ENCODE measurements at regions not wholly inside any gene's neighbourhood (a gene's known extent, or its start where the extent isn't known, plus 50 kb on each side); places are given as distances from the start of the nearest gene placed in this dataset.

DNA sequence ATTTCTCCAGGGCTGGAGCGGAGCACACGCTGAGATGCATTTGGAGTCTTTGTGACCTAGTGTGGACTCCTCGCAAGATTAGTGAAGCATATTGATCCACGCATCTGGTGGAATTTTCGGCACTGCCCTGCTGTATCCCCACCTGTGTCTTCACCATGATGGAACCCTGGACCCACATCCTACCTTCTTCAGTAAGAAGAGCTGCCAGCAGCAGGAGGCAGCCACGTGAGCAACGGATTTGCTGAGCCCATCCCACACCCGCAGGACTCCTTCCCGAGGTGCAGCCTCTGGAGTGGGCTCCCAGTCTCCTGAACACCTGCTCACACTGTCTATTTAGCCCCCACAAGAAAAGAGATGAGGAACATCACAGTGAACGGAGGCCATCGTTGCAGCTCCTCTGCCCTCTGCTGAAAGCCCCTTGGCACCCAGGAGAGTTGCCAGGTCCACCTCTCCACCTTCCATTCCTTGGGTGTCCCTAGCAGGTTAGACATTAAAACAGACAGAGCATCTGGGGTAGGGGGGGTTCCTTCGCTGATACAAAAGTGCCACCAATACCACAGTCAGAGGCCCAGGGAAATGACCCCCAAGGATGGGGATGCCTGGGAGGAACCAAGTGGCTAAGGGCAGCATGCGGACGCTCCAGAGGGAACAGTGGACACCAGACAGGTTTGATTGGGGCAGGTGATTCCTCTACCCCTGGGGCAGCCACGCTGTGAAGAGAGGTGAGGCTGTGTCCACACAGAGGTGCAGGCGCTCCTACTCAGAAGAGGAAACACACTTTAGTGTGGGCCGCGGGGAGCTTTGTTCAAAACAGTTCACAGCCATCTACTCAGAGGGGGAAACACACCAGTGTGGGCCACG lies 302.8 kb upstream of the SALL3 start:
- TF ChIP-seq FOXP2 (optimal IDR thresholded peaks at IDR 0.05; ENCODE audit: borderline replicate concordance, extremely low read depth, extremely low read length, insufficient read depth) (no peak), POLR2AphosphoS5 (IDR thresholded peaks at IDR 0.05; ENCODE audit: low read depth, low read length) (no peak), SIN3A (IDR thresholded peaks at IDR 0.05; ENCODE audit: borderline replicate concordance, insufficient read depth, low read length) (no peak), TAF1 (IDR thresholded peaks at IDR 0.05; ENCODE audit: borderline replicate concordance, insufficient read depth, low read length) (no peak)
- TF ChIP-seq, protein P1, sequence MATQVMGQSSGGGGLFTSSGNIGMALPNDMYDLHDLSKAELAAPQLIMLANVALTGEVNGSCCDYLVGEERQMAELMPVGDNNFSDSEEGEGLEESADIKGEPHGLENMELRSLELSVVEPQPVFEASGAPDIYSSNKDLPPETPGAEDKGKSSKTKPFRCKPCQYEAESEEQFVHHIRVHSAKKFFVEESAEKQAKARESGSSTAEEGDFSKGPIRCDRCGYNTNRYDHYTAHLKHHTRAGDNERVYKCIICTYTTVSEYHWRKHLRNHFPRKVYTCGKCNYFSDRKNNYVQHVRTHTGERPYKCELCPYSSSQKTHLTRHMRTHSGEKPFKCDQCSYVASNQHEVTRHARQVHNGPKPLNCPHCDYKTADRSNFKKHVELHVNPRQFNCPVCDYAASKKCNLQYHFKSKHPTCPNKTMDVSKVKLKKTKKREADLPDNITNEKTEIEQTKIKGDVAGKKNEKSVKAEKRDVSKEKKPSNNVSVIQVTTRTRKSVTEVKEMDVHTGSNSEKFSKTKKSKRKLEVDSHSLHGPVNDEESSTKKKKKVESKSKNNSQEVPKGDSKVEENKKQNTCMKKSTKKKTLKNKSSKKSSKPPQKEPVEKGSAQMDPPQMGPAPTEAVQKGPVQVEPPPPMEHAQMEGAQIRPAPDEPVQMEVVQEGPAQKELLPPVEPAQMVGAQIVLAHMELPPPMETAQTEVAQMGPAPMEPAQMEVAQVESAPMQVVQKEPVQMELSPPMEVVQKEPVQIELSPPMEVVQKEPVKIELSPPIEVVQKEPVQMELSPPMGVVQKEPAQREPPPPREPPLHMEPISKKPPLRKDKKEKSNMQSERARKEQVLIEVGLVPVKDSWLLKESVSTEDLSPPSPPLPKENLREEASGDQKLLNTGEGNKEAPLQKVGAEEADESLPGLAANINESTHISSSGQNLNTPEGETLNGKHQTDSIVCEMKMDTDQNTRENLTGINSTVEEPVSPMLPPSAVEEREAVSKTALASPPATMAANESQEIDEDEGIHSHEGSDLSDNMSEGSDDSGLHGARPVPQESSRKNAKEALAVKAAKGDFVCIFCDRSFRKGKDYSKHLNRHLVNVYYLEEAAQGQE (IDR thresholded peaks at IDR 0.05; ENCODE audit: insufficient read depth in 1 of 2, low read depth in 2 of 2, low read length in 2 of 2): no peak

DNA sequence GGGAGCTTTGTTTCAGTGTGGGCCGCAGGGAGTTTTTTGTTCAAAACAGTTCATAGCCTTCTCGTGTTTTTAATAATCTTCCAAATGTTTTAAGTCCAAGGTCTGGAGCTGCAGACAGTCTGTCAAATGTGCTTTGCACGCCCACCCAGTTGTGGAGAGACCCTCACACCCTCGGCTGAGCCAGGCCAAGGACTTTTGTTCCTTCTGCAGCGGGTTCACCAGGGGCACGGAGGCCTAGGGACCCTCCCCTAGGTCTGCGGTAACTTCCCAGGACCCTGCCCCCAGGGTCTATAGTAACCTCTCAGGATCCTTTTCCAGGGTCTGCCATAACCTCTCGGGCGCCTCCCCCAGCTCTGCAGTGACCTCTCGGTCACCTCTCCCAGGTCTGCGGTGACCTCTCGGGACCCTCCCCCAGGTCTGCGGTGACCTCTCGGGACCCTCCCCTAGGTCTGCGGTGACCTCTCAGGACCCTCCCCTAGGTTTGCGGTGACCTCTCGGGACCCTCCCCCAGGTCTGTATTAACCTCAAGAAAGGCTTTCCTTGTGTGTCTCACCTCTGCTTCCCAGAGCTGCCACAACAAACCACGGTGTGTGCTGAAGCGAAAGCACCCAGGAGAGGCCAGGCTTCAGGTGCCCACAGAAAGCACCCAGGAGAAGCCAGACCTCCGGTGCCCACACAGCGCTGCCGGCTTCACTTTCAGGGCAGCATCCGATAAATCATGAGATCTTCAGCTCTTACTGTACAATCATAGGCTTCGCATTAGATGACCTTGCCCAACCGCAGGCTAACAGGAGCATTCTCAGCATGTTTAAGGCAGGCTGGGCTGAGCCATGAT lies 301.9 kb upstream of the SALL3 start:
- no peak for TF ChIP-seq TAF1 (IDR thresholded peaks at IDR 0.05; ENCODE audit: borderline replicate concordance, insufficient read depth, low read length)
- TF ChIP-seq POLR2AphosphoS5 (IDR thresholded peaks at IDR 0.05; ENCODE audit: low read depth, low read length): no peak
- no peak for TF ChIP-seq SIN3A (IDR thresholded peaks at IDR 0.05; ENCODE audit: borderline replicate concordance, insufficient read depth, low read length)
- TF ChIP-seq, protein P1 (IDR thresholded peaks at IDR 0.05; ENCODE audit: insufficient read depth in 1 of 2, low read depth in 2 of 2, low read length in 2 of 2): no peak
- no peak for TF ChIP-seq FOXP2 (optimal IDR thresholded peaks at IDR 0.05; ENCODE audit: borderline replicate concordance, extremely low read depth, extremely low read length, insufficient read depth)

DNA sequence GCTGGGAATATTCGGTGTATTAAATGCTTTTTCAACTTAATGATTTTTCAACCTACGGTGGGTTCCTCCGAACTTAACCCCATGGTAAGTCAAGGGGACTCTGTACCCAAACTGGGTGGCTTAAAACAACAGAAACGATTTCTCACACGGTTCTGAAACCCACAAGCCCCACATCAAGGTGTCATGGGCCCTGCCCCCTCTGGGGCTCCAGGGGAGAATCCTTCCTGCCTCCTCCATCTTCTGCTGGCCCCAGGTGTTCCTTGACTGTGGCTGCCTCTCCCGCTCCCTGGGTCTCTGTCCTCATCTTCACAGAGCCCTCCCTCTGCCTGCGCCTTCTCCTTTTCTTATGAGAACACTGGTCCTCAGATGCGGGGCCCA lies 301.3 kb upstream of the SALL3 start:
- no peak for TF ChIP-seq POLR2AphosphoS5 (IDR thresholded peaks at IDR 0.05; ENCODE audit: low read depth, low read length)
- no peak for TF ChIP-seq TAF1 (IDR thresholded peaks at IDR 0.05; ENCODE audit: borderline replicate concordance, insufficient read depth, low read length)
- no peak for TF ChIP-seq FOXP2 (optimal IDR thresholded peaks at IDR 0.05; ENCODE audit: borderline replicate concordance, extremely low read depth, extremely low read length, insufficient read depth)
- TF ChIP-seq SIN3A (IDR thresholded peaks at IDR 0.05; ENCODE audit: borderline replicate concordance, insufficient read depth, low read length): no peak

DNA sequence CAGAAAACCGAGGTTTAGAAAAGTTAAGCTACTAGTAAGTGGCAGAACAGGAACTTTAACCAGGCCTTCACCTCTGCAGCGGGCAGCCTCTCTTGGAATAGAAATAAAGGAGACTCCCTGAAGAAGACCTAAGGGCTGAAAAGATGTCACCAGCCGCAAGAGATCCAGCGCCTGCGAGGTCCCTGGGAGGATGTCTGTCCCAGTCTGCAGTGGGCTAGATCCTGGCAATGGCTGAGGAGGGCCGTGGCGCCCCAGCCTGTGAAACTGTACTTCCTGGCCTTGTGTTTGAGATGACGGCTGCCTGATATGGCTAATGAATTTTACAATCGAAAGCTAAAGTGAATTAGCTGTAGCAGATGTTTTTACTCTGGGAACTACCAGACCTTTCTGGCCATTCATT lies 300.6 kb upstream of the SALL3 start:
- TF ChIP-seq FOXP2 (optimal IDR thresholded peaks at IDR 0.05; ENCODE audit: borderline replicate concordance, extremely low read depth, extremely low read length, insufficient read depth): no peak
- TF ChIP-seq SIN3A (IDR thresholded peaks at IDR 0.05; ENCODE audit: borderline replicate concordance, insufficient read depth, low read length): no peak
- no peak for TF ChIP-seq TAF1 (IDR thresholded peaks at IDR 0.05; ENCODE audit: borderline replicate concordance, insufficient read depth, low read length)
- TF ChIP-seq, protein P1 (IDR thresholded peaks at IDR 0.05; ENCODE audit: insufficient read depth in 1 of 2, low read depth in 2 of 2, low read length in 2 of 2): no peak
- no peak for TF ChIP-seq POLR2AphosphoS5 (IDR thresholded peaks at IDR 0.05; ENCODE audit: low read depth, low read length)

DNA sequence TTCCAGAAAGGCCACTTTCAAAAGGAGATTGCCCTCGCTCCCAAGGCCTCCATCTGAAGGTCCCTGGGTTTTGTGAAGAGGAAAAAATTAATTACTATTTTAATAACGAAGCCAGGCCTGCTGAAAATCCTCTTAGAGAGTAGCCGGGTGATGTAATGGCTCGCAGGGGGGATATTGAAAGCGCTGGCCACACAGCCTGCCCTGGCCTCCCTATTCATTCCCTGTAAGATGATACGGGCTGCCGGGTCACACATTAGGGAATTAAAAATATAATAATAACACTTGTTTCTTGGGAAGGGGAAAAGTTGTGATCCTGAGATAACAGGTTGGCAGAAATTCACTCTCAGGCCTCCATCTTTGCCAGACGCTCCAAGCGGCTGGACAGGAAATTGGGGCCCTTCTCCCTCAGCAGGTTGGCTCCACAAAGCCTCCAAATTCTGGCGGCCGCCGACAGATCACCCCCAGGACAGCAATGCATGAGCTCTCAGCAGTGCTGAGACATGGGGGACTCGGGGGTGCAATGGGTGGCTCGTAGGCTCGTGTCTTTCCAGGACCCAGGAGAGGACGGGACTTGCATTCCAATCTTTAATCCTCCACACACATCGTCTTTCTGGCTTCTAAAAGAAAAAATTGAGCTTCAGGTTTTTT lies 299.9 kb upstream of the SALL3 start:
- TF ChIP-seq POLR2AphosphoS5 (IDR thresholded peaks at IDR 0.05; ENCODE audit: low read depth, low read length): no peak
- TF ChIP-seq FOXP2 (optimal IDR thresholded peaks at IDR 0.05; ENCODE audit: borderline replicate concordance, extremely low read depth, extremely low read length, insufficient read depth): no peak
- no peak for TF ChIP-seq TAF1 (IDR thresholded peaks at IDR 0.05; ENCODE audit: borderline replicate concordance, insufficient read depth, low read length)
- TF ChIP-seq SIN3A (IDR thresholded peaks at IDR 0.05; ENCODE audit: borderline replicate concordance, insufficient read depth, low read length): no peak
- TF ChIP-seq, protein P1 (IDR thresholded peaks at IDR 0.05; ENCODE audit: insufficient read depth in 1 of 2, low read depth in 2 of 2, low read length in 2 of 2): no peak
